K562 (cell line): ENCODE measurements at regions not wholly inside any gene's neighbourhood (a gene's known extent, or its start where the extent isn't known, plus 50 kb on each side); places are given as distances from the start of the nearest gene placed in this dataset.
A peak's percentile ranks its signal among the peaks of the same experiment; 100 is the strongest.

Experiments used
- L3MBTL2 ChIP-seq: fragments of 450-650 bp; IDR thresholded peaks from 2 replicates; pipeline ENCODE4 v1.6.1; 2016; ENCODE audit warnings: mild to moderate bottlenecking, moderate library complexity
- POLR3A ChIP-seq: IDR thresholded peaks from 2 replicates; pipeline ENCODE4 v1.6.1; 2011; ENCODE audit warnings: borderline replicate concordance, mild to moderate bottlenecking, moderate library complexity; ENCODE audit not compliant: insufficient read length, insufficient read depth; ENCODE audit errors: extremely low read depth
- RUNX1 ChIP-seq: sonication (generic); IDR thresholded peaks from 2 replicates; pipeline ENCODE4 v1.6.1; 2016; ENCODE audit warnings: antibody characterized with exemption, low read depth
- ZNF134 ChIP-seq: fragments of 250-450 bp; sonication (Bioruptor Pico); conservative IDR thresholded peaks from 2 replicates; pipeline ENCODE4 v1.4.0; 2020
- ZNF561 ChIP-seq: fragments of 450-650 bp; formaldehyde crosslinking; conservative IDR thresholded peaks from 2 replicates; pipeline ENCODE4 v1.4.0; 2020; ENCODE audit warnings: mild to moderate bottlenecking, moderate library complexity
- TF ChIP-seq, protein P1 (sequence below): fragments of 450-650 bp; IDR thresholded peaks from 2 replicates; pipeline ENCODE4 v1.6.1; 2016; ENCODE audit warnings: mild to moderate bottlenecking, moderate library complexity

DNA sequence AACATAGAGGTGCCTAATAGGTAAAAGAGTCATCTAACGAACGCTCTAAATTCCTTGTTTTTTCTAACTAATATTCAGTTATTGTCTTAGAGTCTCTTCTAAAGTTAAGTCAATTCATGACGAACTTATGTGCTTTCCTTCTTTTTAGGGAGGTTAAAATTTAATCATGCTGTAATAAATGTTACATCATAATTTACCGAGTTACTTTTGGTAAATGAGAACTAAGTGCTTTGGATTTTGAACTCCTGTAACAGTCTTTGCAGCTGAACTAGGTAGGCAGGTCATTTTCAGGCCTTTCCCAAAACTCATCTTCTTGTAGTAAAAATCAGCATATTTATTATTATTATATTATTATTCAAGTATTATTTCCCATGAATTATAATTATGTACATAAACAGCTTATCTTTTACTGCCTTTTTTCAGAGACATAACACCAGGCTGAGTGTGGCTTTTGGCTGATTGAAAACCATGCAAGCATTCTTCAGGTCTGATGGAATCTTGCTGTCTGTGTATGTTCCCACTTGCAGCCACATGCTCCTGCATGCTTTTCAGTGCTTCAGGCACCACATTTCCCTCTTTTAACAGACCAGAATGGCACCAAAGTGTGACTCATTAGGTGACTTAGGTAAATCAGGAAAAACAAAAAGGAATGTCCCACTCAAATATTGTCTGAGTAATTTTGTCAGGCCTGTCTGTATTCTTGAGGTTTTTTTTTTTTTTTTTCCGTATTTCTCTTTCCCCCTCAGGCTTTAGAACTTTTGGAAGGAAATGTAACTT is 81.0 kb upstream of the CD55 start (continued):
- TF ChIP-seq, protein P1, sequence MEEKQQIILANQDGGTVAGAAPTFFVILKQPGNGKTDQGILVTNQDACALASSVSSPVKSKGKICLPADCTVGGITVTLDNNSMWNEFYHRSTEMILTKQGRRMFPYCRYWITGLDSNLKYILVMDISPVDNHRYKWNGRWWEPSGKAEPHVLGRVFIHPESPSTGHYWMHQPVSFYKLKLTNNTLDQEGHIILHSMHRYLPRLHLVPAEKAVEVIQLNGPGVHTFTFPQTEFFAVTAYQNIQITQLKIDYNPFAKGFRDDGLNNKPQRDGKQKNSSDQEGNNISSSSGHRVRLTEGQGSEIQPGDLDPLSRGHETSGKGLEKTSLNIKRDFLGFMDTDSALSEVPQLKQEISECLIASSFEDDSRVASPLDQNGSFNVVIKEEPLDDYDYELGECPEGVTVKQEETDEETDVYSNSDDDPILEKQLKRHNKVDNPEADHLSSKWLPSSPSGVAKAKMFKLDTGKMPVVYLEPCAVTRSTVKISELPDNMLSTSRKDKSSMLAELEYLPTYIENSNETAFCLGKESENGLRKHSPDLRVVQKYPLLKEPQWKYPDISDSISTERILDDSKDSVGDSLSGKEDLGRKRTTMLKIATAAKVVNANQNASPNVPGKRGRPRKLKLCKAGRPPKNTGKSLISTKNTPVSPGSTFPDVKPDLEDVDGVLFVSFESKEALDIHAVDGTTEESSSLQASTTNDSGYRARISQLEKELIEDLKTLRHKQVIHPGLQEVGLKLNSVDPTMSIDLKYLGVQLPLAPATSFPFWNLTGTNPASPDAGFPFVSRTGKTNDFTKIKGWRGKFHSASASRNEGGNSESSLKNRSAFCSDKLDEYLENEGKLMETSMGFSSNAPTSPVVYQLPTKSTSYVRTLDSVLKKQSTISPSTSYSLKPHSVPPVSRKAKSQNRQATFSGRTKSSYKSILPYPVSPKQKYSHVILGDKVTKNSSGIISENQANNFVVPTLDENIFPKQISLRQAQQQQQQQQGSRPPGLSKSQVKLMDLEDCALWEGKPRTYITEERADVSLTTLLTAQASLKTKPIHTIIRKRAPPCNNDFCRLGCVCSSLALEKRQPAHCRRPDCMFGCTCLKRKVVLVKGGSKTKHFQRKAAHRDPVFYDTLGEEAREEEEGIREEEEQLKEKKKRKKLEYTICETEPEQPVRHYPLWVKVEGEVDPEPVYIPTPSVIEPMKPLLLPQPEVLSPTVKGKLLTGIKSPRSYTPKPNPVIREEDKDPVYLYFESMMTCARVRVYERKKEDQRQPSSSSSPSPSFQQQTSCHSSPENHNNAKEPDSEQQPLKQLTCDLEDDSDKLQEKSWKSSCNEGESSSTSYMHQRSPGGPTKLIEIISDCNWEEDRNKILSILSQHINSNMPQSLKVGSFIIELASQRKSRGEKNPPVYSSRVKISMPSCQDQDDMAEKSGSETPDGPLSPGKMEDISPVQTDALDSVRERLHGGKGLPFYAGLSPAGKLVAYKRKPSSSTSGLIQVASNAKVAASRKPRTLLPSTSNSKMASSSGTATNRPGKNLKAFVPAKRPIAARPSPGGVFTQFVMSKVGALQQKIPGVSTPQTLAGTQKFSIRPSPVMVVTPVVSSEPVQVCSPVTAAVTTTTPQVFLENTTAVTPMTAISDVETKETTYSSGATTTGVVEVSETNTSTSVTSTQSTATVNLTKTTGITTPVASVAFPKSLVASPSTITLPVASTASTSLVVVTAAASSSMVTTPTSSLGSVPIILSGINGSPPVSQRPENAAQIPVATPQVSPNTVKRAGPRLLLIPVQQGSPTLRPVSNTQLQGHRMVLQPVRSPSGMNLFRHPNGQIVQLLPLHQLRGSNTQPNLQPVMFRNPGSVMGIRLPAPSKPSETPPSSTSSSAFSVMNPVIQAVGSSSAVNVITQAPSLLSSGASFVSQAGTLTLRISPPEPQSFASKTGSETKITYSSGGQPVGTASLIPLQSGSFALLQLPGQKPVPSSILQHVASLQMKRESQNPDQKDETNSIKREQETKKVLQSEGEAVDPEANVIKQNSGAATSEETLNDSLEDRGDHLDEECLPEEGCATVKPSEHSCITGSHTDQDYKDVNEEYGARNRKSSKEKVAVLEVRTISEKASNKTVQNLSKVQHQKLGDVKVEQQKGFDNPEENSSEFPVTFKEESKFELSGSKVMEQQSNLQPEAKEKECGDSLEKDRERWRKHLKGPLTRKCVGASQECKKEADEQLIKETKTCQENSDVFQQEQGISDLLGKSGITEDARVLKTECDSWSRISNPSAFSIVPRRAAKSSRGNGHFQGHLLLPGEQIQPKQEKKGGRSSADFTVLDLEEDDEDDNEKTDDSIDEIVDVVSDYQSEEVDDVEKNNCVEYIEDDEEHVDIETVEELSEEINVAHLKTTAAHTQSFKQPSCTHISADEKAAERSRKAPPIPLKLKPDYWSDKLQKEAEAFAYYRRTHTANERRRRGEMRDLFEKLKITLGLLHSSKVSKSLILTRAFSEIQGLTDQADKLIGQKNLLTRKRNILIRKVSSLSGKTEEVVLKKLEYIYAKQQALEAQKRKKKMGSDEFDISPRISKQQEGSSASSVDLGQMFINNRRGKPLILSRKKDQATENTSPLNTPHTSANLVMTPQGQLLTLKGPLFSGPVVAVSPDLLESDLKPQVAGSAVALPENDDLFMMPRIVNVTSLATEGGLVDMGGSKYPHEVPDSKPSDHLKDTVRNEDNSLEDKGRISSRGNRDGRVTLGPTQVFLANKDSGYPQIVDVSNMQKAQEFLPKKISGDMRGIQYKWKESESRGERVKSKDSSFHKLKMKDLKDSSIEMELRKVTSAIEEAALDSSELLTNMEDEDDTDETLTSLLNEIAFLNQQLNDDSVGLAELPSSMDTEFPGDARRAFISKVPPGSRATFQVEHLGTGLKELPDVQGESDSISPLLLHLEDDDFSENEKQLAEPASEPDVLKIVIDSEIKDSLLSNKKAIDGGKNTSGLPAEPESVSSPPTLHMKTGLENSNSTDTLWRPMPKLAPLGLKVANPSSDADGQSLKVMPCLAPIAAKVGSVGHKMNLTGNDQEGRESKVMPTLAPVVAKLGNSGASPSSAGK: peak; percentile 67
- TF ChIP-seq ZNF134 (CRISPR knock-in tag) (no peak), POLR3A (peak; percentile 3), ZNF561 (CRISPR knock-in tag) (no peak), L3MBTL2 (peak; percentile 45), RUNX1 (no peak)
